A549 (cell line): ENCODE measurements at regions not wholly inside any gene's neighbourhood (a gene's known extent, or its start where the extent isn't known, plus 50 kb on each side); places are given as distances from the start of the nearest gene placed in this dataset.
"Not testable (repeated sequence)": the region's sequence is repeated elsewhere in the genome, so short reads cannot be mapped to it uniquely, and the experiment has no call there.

Experiments
- CHD2 ChIP-seq: fragments of 150-350 bp; IDR thresholded peaks from 2 replicates; pipeline ENCODE4 v1.6.1; 2014; ENCODE audit warnings: low read length; ENCODE audit not compliant: partially characterized antibody
- CTCF ChIP-seq: fragments of >200 bp; sonication (Bioruptor Twin); formaldehyde crosslinking; IDR thresholded peaks from 3 replicates; pipeline ENCODE4 v1.5.1; 2016
- EHMT2 ChIP-seq: fragments of 200-600 bp; sonication (generic); IDR thresholded peaks from 2 replicates; pipeline ENCODE4 v1.6.1; 2016; ENCODE audit warnings: antibody characterized with exemption, low read depth, mild to moderate bottlenecking, moderate library complexity
- EP300 ChIP-seq, 2 experiments: fragments of >200 bp; sonication (Bioruptor Twin); formaldehyde crosslinking; IDR thresholded peaks; 2 replicates in 1 of 2; 3 replicates in 1 of 2; pipeline ENCODE4 v1.6.1; 2016 to 2017
- JUN ChIP-seq, 2 experiments: fragments of >200 bp; sonication (Bioruptor Twin); formaldehyde crosslinking; IDR thresholded peaks; 2 replicates in 1 of 2; 3 replicates in 1 of 2; pipeline ENCODE4 v1.6.1; 2016 to 2017
- KDM5A ChIP-seq: fragments of 200-600 bp; sonication (generic); IDR thresholded peaks from 2 replicates; pipeline ENCODE4 v1.6.1; 2016; ENCODE audit warnings: antibody characterized with exemption, mild to moderate bottlenecking
- MAX ChIP-seq: IDR thresholded peaks from 2 replicates; pipeline ENCODE4 v1.6.1; 2012
- MYC ChIP-seq: IDR thresholded peaks from 2 replicates; pipeline ENCODE4 v1.6.1; 2012; ENCODE audit warnings: mild to moderate bottlenecking, inconsistent platforms, low read length, improper control_type of control experiment, borderline replicate concordance
- POLR2A ChIP-seq: IDR thresholded peaks from 2 replicates; pipeline ENCODE4 v1.6.1; 2012; ENCODE audit warnings: mild to moderate bottlenecking, low read length
- POLR2AphosphoS2 ChIP-seq: conservative IDR thresholded peaks from 2 replicates; pipeline ENCODE4 v1.6.1; 2012; ENCODE audit warnings: low read length, improper control_type of control experiment, inconsistent platforms
- RAD21 ChIP-seq, 2 experiments: fragments of >200 bp in 1 of 2; sonication (Bioruptor Twin) in 1 of 2; formaldehyde crosslinking in 1 of 2; IDR thresholded peaks in 1 of 2; conservative IDR thresholded peaks in 1 of 2; 2 replicates in 1 of 2; 3 replicates in 1 of 2; pipeline ENCODE4 v1.6.1; 2012 to 2018; ENCODE audit warnings: inconsistent platforms in 1 of 2

- not testable (repeated sequence) for TF ChIP-seq POLR2A; CTCF; EHMT2; POLR2AphosphoS2; JUN (IDR thresholded peaks at IDR 0.05); MYC; RAD21 (conservative IDR thresholded peaks at IDR 0.05 in 1 of 2, IDR thresholded peaks at IDR 0.05 in 1 of 2); MAX; KDM5A; CHD2; EP300 (IDR thresholded peaks at IDR 0.05)
These were observed 2994.6 kb downstream of the RPIA start for GRCh38 chr2:91686046-91686445.
